HG03342 (cell line): ENCODE measurements at regions not wholly inside any gene's neighbourhood (a gene's known extent, or its start where the extent isn't known, plus 50 kb on each side); places are given as distances from the start of the nearest gene placed in this dataset.
"Not testable (repeated sequence)": the region's sequence is repeated elsewhere in the genome, so short reads cannot be mapped to it uniquely, and the experiment has no call there.

ENCODE experiments used
- ATAC-seq: cut with Tn5 transposase; IDR thresholded peaks from one replicate; pipeline ENCODE4 v1.9.1; 2021; ENCODE audit warnings: mild to moderate bottlenecking, moderate library complexity; ENCODE audit not compliant: unreplicated experiment

DNA sequence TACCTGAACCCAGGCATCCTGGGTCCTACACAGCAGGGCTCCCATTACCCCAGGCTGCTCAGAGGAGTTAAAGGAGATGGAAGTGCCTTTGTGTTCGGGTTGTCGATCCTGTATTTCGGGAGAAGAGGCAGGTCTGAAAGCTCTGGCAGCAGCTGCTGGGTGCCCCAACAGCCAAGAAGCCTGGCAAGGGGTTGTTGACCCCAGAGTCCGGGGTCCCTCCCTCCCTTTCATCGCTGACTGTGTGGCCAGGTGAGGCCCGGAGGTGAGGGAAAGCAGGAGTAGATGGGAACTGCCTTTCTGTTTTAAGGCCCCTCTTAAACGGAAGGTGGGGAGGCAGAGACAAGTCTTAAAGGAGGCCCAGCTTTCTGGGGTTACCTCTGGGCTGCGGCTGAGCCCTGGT lies 106.0 kb upstream of the SYT13 start:
- ATAC-seq: no peak

DNA sequence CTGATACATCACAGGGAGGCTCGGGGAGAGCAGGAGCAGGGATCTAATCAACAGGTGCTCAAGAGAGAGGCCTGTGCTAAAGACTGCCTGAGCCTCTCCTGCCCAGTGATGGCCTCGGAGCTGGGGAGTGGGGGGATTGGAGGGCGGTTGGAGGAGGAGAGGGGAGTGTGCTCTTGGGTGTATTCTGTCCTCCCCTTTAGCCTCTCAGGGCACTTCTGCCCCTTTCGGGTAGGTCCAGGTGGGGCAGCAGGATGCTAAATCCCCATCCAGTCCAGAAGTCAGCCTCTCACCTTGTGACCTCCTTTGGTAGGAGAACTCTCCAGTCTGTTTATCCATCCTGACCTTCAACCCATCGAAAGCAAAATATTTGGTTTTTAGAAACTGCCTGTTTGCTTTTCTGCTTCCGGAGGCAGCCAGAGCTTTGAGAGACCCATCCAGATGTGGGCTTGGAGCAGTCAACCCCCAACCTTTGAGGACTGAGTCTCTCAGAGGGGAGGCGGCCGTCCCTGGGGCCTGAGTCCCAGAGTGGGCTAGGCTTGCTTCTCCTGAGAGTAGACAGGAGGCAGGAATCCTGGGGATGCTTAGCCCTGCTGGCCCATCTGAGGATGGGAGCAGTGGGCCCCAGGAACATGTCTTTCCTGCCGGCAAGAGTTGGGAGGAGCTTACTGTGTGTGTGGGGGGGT lies 105.2 kb upstream of the SYT13 start:
- ATAC-seq: no peak

GRCh38 chr11:45390407-45390806 lies 104.3 kb upstream of the SYT13 start:
- ATAC-seq: no peak

DNA sequence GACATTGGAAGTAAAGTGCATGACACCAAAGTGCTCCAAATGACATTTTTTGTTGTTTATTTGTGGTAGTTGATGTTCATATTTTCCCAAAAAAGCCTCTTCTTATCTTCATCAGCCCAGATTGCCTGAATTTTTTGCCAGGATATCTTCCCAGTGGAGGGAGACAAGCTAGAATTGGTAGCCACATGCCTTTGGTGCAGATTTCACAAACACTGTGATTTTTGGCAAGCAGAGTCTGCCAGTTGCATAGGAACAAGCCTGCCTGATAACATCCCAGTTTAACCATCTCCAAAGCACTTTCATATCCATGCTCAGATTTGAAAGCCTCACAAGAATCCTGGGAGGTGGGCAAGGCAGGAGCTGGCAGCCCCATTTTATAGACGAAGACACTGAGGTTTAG lies 102.3 kb upstream of the SYT13 start:
- no peak for ATAC-seq

- ATAC-seq: not testable (repeated sequence)
Observed at GRCh38 chr11:45387885-45388284, 101.7 kb upstream of the SYT13 start.

DNA sequence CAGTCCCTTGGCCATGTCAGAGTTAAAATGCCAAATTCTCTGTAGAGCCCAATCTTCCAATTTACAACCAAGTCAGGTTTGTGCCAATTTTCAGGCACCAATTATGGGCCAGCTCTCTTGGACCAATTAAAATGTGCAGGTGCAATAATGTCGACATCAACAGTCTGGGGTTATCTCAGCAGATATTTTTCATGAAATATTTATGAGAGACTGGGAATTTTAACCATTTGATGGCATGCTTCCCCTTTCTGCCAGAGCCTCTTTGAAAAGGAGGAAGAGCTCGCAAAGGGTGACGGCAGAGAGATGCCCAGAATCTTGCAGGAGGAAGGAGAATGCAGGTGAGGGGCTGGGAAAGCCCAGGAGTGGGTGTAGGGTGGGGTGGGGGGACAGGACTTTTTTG lies 100.8 kb upstream of the SYT13 start:
- no peak for ATAC-seq

GRCh38 chr11:45385844-45386243 lies 99.7 kb upstream of the SYT13 start:
- ATAC-seq: no peak

DNA sequence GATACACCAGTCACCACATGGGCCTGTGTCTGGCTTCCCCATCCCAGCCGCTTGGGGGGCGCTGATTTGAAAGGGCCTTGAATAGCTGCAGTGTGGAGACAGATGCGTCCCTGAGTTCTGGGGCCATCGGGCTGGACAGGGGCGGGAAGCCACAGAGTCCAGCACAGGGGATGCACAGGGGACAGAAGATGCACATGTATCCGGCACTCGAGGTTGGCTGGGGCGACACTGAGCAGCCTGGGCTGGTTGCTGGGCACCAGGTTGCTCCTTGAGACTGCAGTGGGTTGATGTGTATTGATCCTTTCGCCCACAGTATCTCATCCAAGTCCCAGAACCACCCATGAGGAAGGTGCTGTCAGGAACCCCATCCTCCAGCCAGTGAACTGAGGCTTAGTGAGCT lies 99.3 kb upstream of the SYT13 start:
- ATAC-seq: no peak

GRCh38 chr11:45384711-45385241 lies 98.6 kb upstream of the SYT13 start:
- ATAC-seq: no peak

- ATAC-seq: no peak
Observed at GRCh38 chr11:45384016-45384415, 97.9 kb upstream of the SYT13 start.

DNA sequence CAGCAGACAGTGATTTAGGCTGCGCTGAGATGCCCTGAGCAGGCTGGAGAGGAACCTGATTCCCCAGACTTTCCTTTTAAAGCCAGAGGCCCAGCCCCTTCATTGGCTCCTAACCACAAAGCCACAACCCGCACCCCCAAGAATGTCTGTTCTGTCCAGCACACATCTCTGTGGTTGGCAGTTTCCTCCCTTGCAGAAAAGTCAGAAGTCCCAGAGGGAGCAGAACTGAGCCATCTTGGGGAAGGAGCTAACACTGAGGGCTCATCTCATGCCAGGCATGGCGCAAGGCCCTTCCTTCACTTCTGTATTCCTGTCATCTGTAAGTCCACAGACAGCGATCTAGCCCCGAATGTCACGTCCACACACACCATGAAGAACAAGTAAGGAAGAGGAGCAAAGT lies 97.1 kb upstream of the SYT13 start:
- no peak for ATAC-seq

GRCh38 chr11:45382133-45382878 lies 96.2 kb upstream of the SYT13 start:
- ATAC-seq: no peak

- no peak for ATAC-seq
Observed at GRCh38 chr11:45379162-45379863, 93.2 kb upstream of the SYT13 start.

- ATAC-seq: no peak
Observed at GRCh38 chr11:45378516-45378915, 92.4 kb upstream of the SYT13 start.

GRCh38 chr11:45374653-45375059 lies 88.5 kb upstream of the SYT13 start:
- no peak for ATAC-seq

- ATAC-seq: no peak
Observed at GRCh38 chr11:45374130-45374529, 88.0 kb upstream of the SYT13 start.

- ATAC-seq: no peak
Observed at GRCh38 chr11:45373506-45374035, 87.4 kb upstream of the SYT13 start.

- ATAC-seq: not testable (repeated sequence)
Observed at GRCh38 chr11:45372414-45372813, 86.3 kb upstream of the SYT13 start.

- ATAC-seq: no peak
Observed at GRCh38 chr11:45371251-45372115, 85.3 kb upstream of the SYT13 start.

GRCh38 chr11:45369313-45369712 lies 83.2 kb upstream of the SYT13 start:
- ATAC-seq: no peak

- ATAC-seq: no peak
Observed at GRCh38 chr11:45368697-45369096, 82.6 kb upstream of the SYT13 start.
